SH-SY5Y (cell line): ENCODE measurements at regions not wholly inside any gene's neighbourhood (a gene's known extent, or its start where the extent isn't known, plus 50 kb on each side); places are given as distances from the start of the nearest gene placed in this dataset.

Source experiments
- GATA2 ChIP-seq: IDR thresholded peaks from 2 replicates; pipeline ENCODE4 v1.6.1; 2011; ENCODE audit warnings: mild to moderate bottlenecking, low read depth, low read length
- GATA3 ChIP-seq: IDR thresholded peaks from 2 replicates; pipeline ENCODE4 v1.6.1; 2011; ENCODE audit warnings: low read depth, mild to moderate bottlenecking, low read length, moderate library complexity

DNA sequence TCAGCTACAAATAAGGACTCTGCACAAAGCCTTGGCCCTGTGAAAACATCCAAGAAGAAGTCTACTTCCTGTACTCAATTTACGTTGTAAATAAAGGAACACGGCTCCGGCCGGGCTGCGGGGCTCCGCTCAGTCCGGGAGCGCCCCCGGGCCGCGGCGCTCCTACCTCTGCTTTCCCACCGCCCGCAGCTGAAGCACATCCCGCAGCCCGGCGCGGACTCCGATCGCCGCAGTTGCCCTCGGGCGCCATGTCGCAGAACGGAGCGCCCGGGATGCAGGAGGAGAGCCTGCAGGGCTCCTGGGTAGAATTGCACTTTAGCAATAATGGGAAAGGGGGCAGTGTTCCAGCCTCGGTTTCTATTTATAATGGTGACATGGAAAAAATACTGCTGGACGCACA lies 502.3 kb upstream of the FOXG1 start:
- TF ChIP-seq GATA2 (no peak), GATA3 (no peak)
